CD4-positive, alpha-beta T cell treated with Interleukin-12 subunit alpha and Interleukin-12 subunit beta, for 1 hour (primary cell): ENCODE measurements at regions not wholly inside any gene's neighbourhood (a gene's known extent, or its start where the extent isn't known, plus 50 kb on each side); places are given as distances from the start of the nearest gene placed in this dataset.

Experiments
- DNase-seq: peaks from one replicate; pipeline ENCODE4 v3.0.0-alpha.2; 2020

GRCh38 chr2:12934146-12934756 lies 217.5 kb downstream of the TRIB2 start:
- DNase-seq: no peak

- no peak for DNase-seq
Observed at GRCh38 chr2:12935222-12935621, 218.5 kb downstream of the TRIB2 start.

GRCh38 chr2:12935796-12936195 lies 219.1 kb downstream of the TRIB2 start:
- no peak for DNase-seq

GRCh38 chr2:12941203-12941602 lies 224.5 kb downstream of the TRIB2 start:
- no peak for DNase-seq

- no peak for DNase-seq
Observed at GRCh38 chr2:12948231-12948960, 231.7 kb downstream of the TRIB2 start.

- DNase-seq: no peak
Observed at GRCh38 chr2:12948961-12949353, 232.2 kb downstream of the TRIB2 start.

DNA sequence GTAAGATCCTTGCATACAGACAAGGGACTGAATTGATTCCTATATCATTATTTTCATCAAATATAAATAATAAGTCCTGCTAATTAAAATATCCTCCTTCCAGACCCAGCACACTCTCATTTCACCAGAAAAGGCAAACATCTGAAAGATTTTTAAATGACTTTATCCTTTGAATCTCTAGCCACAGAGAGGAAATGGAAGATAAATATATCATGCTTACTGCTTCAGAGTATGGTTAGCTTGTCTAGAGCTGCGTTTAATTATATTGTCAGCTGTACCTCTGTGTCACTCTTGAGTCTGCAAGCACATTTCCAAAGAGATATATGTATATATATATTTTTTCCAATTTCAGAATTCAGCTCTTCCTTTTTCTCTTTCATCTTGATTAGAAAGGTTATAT lies 232.7 kb downstream of the TRIB2 start:
- DNase-seq: no peak

GRCh38 chr2:12950174-12950573 lies 233.4 kb downstream of the TRIB2 start:
- DNase-seq: no peak

DNA sequence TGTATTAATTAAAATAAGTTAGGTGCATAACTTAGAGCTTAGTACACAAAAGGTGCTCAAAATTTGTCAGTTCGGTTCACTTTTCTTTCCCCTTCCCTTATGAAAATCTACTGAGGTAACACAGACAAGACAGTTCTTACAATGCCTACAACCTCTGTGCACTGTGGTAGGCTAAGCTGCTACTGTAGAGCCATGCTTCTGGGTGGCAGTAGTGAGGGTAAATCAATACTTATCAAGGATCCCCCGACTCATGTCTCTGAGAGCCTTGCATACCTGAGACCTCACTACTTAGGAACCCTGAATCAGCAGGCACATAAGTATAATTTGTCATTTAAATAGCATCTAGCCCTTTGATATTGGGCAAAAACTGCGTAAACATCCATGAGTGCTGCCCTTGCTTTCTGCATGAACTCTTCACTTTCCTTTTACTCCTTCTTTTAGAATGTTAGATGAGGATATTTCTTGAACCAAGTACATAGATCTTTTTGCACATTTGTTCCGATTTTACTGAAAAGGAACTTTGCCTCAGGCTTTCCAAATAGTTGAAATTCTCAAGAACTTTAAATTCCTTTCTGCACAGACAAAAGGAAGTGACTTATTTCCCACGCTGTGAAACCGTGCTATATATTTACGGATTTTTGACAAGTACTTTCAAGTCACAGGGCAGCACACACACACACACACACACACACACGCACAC lies 234.4 kb downstream of the TRIB2 start:
- DNase-seq: no peak

GRCh38 chr2:12951657-12951973 lies 234.9 kb downstream of the TRIB2 start:
- DNase-seq: no peak

- DNase-seq: no peak
Observed at GRCh38 chr2:12953596-12953995, 236.9 kb downstream of the TRIB2 start.

GRCh38 chr2:12955864-12956263 lies 239.1 kb downstream of the TRIB2 start:
- DNase-seq: no peak

GRCh38 chr2:12957251-12957650 lies 240.5 kb downstream of the TRIB2 start:
- DNase-seq: no peak

DNA sequence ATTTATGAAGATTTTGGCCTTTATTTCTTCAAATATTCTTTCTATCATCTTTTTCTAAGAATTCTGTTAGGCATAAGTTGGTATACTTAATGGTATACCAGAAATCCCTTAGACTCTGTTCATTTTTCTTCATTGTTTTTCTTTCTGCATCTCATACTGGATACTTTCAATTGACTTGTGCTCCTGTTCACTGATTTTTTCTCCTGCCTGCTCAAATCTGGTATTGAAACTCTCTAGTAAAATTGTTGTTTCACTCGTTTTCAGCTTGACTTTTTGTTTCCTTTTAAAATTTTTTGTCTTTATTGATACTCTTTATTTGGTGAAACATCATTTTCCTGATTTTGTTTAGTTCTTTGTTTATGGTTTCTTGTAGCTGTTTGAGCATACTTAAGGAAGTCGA lies 243.2 kb downstream of the TRIB2 start:
- no peak for DNase-seq

DNA sequence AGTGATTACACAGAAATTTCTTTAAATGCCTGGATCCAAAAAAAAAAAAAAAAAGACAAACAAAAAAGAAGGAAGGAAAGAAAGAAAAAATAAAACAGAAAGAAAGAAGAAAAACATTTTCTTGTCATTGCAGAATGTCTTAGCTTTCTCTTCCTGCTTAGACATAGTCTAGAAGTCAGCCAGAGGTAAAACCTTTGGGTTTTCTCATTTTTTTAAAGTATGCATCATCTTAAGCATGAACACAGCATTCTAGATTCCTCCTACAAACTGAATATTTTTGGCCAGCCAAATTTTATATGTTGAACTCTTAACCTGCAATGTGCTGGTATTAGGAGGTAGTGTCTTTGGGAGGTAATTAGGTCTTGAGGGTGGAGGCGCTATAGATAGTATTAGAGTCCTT lies 243.9 kb downstream of the TRIB2 start:
- DNase-seq: no peak

GRCh38 chr2:12964904-12965539 lies 248.3 kb downstream of the TRIB2 start:
- DNase-seq: no peak

- peak; percentile 44 for DNase-seq
Observed at GRCh38 chr2:12965540-12966269, 249.0 kb downstream of the TRIB2 start.

GRCh38 chr2:12967804-12968203 lies 251.1 kb downstream of the TRIB2 start:
- DNase-seq: no peak

DNA sequence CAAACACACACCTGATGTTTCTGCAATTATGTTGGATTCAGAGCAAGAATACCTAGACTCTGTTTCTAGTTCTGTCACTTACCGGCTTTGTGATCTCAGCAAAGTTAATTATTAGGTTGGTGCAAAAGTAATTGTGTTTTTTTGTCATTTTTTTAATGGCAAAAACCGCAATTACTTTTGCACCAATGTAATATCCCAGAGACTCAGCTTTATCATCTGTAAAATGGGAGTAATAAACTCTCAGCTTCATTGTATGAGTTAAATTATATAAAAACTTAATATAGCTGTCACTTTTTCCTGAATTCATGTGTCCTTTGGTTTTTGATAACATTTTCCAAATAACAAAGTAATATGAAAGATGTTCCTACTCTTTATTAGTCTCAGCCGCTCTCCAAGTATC lies 251.7 kb downstream of the TRIB2 start:
- no peak for DNase-seq

DNA sequence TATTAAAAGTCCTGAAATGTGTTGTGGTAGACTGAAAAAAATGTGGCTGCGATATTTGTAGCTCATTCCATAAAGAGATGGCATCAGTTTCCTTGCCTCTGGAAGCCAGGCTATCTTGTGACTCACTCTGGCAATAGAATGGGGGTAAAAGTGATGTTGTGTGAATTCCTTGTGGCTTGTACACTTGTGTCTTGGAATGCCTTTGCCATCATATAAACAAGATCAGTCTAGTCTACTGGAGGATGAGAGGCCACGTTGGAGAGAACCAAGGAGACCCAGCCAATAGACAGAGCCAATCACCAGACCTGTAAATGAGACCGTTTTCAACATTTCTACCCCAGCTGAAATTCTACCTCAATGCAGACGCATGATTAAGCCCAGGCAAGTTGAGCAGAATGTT lies 254.1 kb downstream of the TRIB2 start:
- no peak for DNase-seq

DNA sequence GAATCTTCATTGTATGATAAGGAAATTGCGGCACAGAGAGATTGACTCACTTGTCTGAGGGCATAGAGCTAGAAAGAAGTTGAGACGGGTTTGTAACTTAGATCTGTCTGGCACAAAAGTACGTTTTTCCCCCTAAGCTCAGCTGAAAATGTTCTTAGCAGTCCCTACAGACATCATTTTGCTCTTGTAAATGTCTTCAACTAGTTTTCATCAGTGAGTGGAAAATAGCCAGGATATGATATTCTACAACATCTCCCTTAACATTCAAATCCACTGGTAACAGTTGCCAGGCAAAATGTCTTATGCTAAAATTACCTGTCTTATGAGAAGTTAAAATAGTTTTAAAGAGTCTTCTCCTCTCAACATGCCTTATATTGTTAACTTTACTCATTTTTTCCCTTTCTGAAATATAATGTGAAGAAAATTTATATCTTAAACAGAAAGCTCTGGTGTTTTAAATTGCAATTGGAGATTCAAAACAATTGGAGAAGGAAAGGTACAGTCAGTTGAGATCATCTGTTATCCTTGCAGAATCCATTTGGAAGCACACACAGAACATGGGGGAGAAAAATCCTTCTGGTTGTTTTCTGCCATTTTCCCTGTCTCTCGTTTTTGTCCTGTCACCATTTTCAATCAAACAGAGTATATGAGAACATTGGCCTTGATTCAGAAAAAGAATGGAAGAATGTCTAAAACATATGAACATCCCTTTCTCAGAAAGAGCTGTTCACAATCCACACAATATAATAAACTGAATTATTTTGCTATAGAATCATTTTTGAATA lies 255.0 kb downstream of the TRIB2 start:
- DNase-seq: no peak

DNA sequence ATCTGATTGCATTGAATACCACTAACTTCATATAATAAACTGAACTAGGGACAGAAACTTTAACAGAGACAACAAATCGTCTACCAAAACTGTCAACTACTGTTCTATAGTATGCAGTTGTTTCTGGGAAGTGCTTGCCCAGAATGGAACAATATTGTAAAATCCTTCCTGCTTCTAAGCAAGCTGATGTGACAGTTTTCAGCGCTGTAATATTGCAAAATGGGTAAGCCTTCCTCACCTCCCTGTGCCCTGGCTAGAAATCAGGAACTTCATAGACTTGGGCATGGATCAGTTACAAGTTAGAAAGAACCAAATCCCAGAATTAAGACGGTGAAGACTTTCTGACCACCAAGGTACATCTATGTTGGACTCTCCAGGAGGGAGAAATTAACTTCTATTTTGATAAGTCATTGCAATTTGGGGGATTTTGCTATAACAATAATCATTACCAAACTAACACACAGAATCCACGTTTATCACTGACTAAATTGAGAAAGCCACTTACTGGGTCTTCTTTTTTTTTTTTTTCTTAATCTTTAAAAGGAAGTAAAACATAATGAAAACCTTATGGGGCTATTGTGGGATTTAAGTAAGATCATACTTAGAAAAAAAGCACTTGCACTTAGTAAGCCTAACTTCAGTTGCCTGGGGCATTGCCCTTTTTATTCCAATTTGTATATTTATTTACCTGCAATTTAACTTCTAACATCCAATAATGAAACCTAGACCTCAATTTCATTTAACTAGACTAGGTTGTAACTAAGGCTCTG lies 261.5 kb downstream of the TRIB2 start:
- DNase-seq: no peak
